ENCODE measurements at regions not wholly inside any gene's neighbourhood (a gene's known extent, or its start where the extent isn't known, plus 50 kb on each side); places are given as distances from the start of the nearest gene placed in this dataset.

- no peak for DNase-seq
These were observed 98.9 kb upstream of the ADRA2C start for GRCh38 chr4:3667258-3667657.

GRCh38 chr4:3666263-3666662 lies 99.9 kb upstream of the ADRA2C start:
- DNase-seq = no peak

GRCh38 chr4:3665360-3665891 lies 100.8 kb upstream of the ADRA2C start:
- DNase-seq = no peak

GRCh38 chr4:3663791-3664190 lies 102.4 kb upstream of the ADRA2C start:
- no peak for DNase-seq

- no peak for DNase-seq
These were observed 103.7 kb upstream of the ADRA2C start for GRCh38 chr4:3662516-3662915.

- no peak for DNase-seq
These were observed 104.2 kb upstream of the ADRA2C start for GRCh38 chr4:3661989-3662388.

GRCh38 chr4:3660928-3661515 lies 105.2 kb upstream of the ADRA2C start:
- no peak for DNase-seq

GRCh38 chr4:3660086-3660927 lies 105.9 kb upstream of the ADRA2C start:
- peak; percentile 25 to 75 for DNase-seq

- no peak for DNase-seq
These were observed 107.1 kb upstream of the ADRA2C start for GRCh38 chr4:3659131-3659530.

GRCh38 chr4:3658530-3658913 lies 107.7 kb upstream of the ADRA2C start:
- no peak for DNase-seq

- no peak for DNase-seq
These were observed 108.2 kb upstream of the ADRA2C start for GRCh38 chr4:3657902-3658529.

GRCh38 chr4:3656416-3657356 lies 109.5 kb upstream of the ADRA2C start:
- no peak for DNase-seq

- DNase-seq = peak in 1 of 2 experiments; percentile 11
These were observed 110.2 kb upstream of the ADRA2C start for GRCh38 chr4:3655963-3656362.

GRCh38 chr4:3655485-3655884 lies 110.7 kb upstream of the ADRA2C start:
- DNase-seq = no peak

GRCh38 chr4:3654036-3654807 lies 112.0 kb upstream of the ADRA2C start:
- DNase-seq = no peak

GRCh38 chr4:3652586-3652985 lies 113.6 kb upstream of the ADRA2C start:
- DNase-seq = no peak

- no peak for DNase-seq
These were observed 114.8 kb upstream of the ADRA2C start for GRCh38 chr4:3651267-3651845.

- DNase-seq = no peak
These were observed 116.7 kb upstream of the ADRA2C start for GRCh38 chr4:3649491-3649890.

GRCh38 chr4:3648731-3649130 lies 116.5 kb upstream of the LRPAP1 start:
- DNase-seq = no peak

- DNase-seq = no peak
These were observed 116.0 kb upstream of the LRPAP1 start for GRCh38 chr4:3648195-3648594.

- DNase-seq = no peak
These were observed 115.2 kb upstream of the LRPAP1 start for GRCh38 chr4:3647421-3647820.

All from NCI-H524 (cell line).